K562 (cell line): ENCODE measurements at regions not wholly inside any gene's neighbourhood (a gene's known extent, or its start where the extent isn't known, plus 50 kb on each side); places are given as distances from the start of the nearest gene placed in this dataset.

Experiments used
- ATAC-seq: fragments of 200-7000 bp; cut with Tn5 transposase; 3 replicates; pipeline ENCODE4 v1.9.1; 2020; ENCODE audit warnings: moderate library complexity
- BruUV-seq: library from RNA; stranded (reverse); fragments of 400-500 nt; replicated peaks from 2 replicates; lab custom pipeline; 2021; lab: Mats Ljungman, UMichigan
- CTCF ChIA-PET: fragments of 300-600 bp; formaldehyde crosslinking; extraction: SDS; loops from one replicate; lab custom pipeline; 2021; ENCODE audit warnings: low intra/inter-chr PET ratio; lab: Yijun Ruan, JAX
- POLR2A ChIA-PET: fragments of 300-600, 350-650 bp; sonication (Branson Sonifier 250); formaldehyde crosslinking; extraction: SDS; loops from one replicate; lab custom pipeline; 2021; ENCODE audit warnings: antibody characterized with exemption, inconsistent platforms; lab: Yijun Ruan, JAX
- DNase-seq, 4 experiments: peaks; one replicate each; pipeline versions ENCODE4 v3.0.0 to v3.0.0-alpha.2; 2011 to 2018; ENCODE audit warnings: low spot score in 3 of 4, mixed read lengths in 3 of 4; ENCODE audit errors: extremely low read depth in 1 of 4
- FAIRE-seq: peaks from 2 replicates; lab custom pipeline; 2011; peaks lifted over from hg19 to GRCh38; lab: Jason Lieb, UNC
- H2AFZ ChIP-seq: 2 replicates; pipeline ENCODE4 v1.6.0; 2011; ENCODE audit warnings: low read depth, low read length, control low read depth, inconsistent platforms
- H3K27ac ChIP-seq: fragments of 200-600 bp; 3 replicates; pipeline ENCODE4 v1.8.0; 2011; ENCODE audit warnings: low read depth, mild to moderate bottlenecking, control low read depth, inconsistent platforms, low read length, moderate library complexity, mixed read lengths; ENCODE audit errors: extremely low read depth
- H3K27me3 ChIP-seq, 2 experiments: fragments of 300-600 bp in 1 of 2; 2 replicates in 1 of 2; 3 replicates in 1 of 2; pipeline versions ENCODE4 v1.6.0 to v1.8.0; 2011; ENCODE audit warnings: inconsistent platforms in 2 of 2, low read length in 2 of 2, mild to moderate bottlenecking in 1 of 2, mixed read lengths in 1 of 2, moderate library complexity in 1 of 2; ENCODE audit not compliant: control insufficient read depth in 2 of 2, insufficient read depth in 2 of 2
- H3K36me3 ChIP-seq: fragments of 300-600 bp; 3 replicates; pipeline ENCODE4 v1.8.0; 2011; ENCODE audit warnings: mild to moderate bottlenecking, low read length, inconsistent platforms; ENCODE audit not compliant: control insufficient read depth, insufficient read depth
- H3K4me1 ChIP-seq, 2 experiments: fragments of 200-600 bp in 1 of 2; replicated peaks in 1 of 2; 2 replicates in 1 of 2; 3 replicates in 1 of 2; pipeline versions ENCODE4 v1.5.1 to v1.8.0; 2011; ENCODE audit warnings: inconsistent platforms in 2 of 2, low read length in 2 of 2, mild to moderate bottlenecking in 1 of 2, mixed read lengths in 1 of 2, moderate library complexity in 1 of 2; ENCODE audit not compliant: control insufficient read depth in 2 of 2, insufficient read depth in 2 of 2
- H3K4me2 ChIP-seq: 2 replicates; pipeline ENCODE4 v1.6.1; 2011; ENCODE audit warnings: low read length, control low read depth, inconsistent platforms, mixed read lengths; ENCODE audit not compliant: insufficient read depth
- H3K4me3 ChIP-seq: fragments of 200-600 bp; sonication (generic), shearing (Covaris generic); 2 replicates; pipeline ENCODE4 v1.5.1; 2016; ENCODE audit warnings: control low read depth, inconsistent platforms
- H3K79me2 ChIP-seq: fragments of 200-600 bp; 3 replicates; pipeline ENCODE4 v1.8.0; 2011; ENCODE audit warnings: low read length, inconsistent platforms; ENCODE audit not compliant: control insufficient read depth, insufficient read depth
- H3K9ac ChIP-seq, 2 experiments: 2 replicates each; pipeline versions ENCODE4 v1.6.0 to v1.6.1; 2011; ENCODE audit warnings: low read depth in 2 of 2, low read length in 2 of 2, control low read depth in 1 of 2, inconsistent platforms in 1 of 2, mild to moderate bottlenecking in 1 of 2, mixed read lengths in 1 of 2; ENCODE audit not compliant: insufficient read depth in 1 of 2
- H3K9me1 ChIP-seq: one replicate; pipeline ENCODE4 v1.6.0; 2011; ENCODE audit warnings: inconsistent platforms, mild to moderate bottlenecking, low read length, moderate library complexity; ENCODE audit not compliant: control insufficient read depth, insufficient read depth
- H3K9me3 ChIP-seq: replicated peaks from 2 replicates; pipeline ENCODE4 v1.5.1; 2011; ENCODE audit warnings: low read depth, low read length, inconsistent platforms; ENCODE audit not compliant: control insufficient read depth, insufficient read depth
- H4K20me1 ChIP-seq: replicated peaks from 2 replicates; pipeline ENCODE4 v1.6.1; 2011; ENCODE audit warnings: low read length, inconsistent platforms, mixed read lengths; ENCODE audit not compliant: control insufficient read depth, insufficient read depth
- CUX1 ChIP-seq: fragments of 200-800 bp; sonication (Bioruptor generic); IDR thresholded peaks from 2 replicates; pipeline ENCODE4 v1.6.1; 2016; ENCODE audit warnings: missing genetic modification characterization, missing compliant biosample characterization
- EGR1 ChIP-seq: fragments of 450-650 bp; conservative IDR thresholded peaks from 2 replicates; pipeline ENCODE4 v1.6.1; 2017; ENCODE audit warnings: mild to moderate bottlenecking
- ESRRB ChIP-seq: fragments of 250-450 bp; sonication (Bioruptor Pico); IDR thresholded peaks from 2 replicates; pipeline ENCODE4 v1.5.0; 2020; ENCODE audit warnings: mild to moderate bottlenecking, moderate library complexity, borderline replicate concordance
- HMG20A ChIP-seq: fragments of 450-650 bp; formaldehyde crosslinking; conservative IDR thresholded peaks from 2 replicates; pipeline ENCODE4 v1.4.0; 2020; ENCODE audit warnings: mild to moderate bottlenecking, mixed read lengths
- RBM14 ChIP-seq: fragments of 200-400 bp; formaldehyde crosslinking; IDR thresholded peaks from 2 replicates; pipeline ENCODE4 v1.6.1; 2018; ENCODE audit warnings: low read depth, mild to moderate bottlenecking, low read length, moderate library complexity, borderline replicate concordance; ENCODE audit not compliant: insufficient read depth
- SMARCB1 ChIP-seq: IDR thresholded peaks from 2 replicates; pipeline ENCODE4 v1.6.1; 2011; ENCODE audit warnings: improper control_type of control experiment, low read depth; ENCODE audit not compliant: insufficient read length
- TSC22D4 ChIP-seq: fragments of 450-650 bp; IDR thresholded peaks from 2 replicates; pipeline ENCODE4 v1.6.1; 2016; ENCODE audit warnings: missing genetic modification characterization, missing biosample characterization, control low read depth
- ZNF592 ChIP-seq: fragments of 450-650 bp; IDR thresholded peaks from 2 replicates; pipeline ENCODE4 v1.6.1; 2017; ENCODE audit warnings: antibody characterized with exemption, mild to moderate bottlenecking
- WGBS: fragments of 100-300 bp; shearing (Covaris generic); methylation state at CpG from one replicate; pipeline ENCODE4 v1.1.6; 2016; ENCODE audit warnings: low coverage, mixed read lengths; ENCODE audit not compliant: insufficient coverage; ENCODE audit errors: missing lambda C conversion rate; 5-methylcytosine and 5-hydroxymethylcytosine counted together
- in situ Hi-C: fragments of 300-500 bp; cut with MboI; formaldehyde crosslinking; loops from 4 replicates; pipeline ENCODE4 v1.15.0; 2018; ENCODE audit warnings: inconsistent platforms, mixed read lengths
- intact Hi-C: fragments of 100-400 bp; cut with micrococcal nuclease; formaldehyde crosslinking; loops from 2 replicates; pipeline ENCODE4 v1.14.2; 2022

GRCh38 chr5:168059131-168059530, 232.3 kb upstream of the WWC1 start:
- Histone ChIP-seq H3K4me2 (no peak overlapping the region), H3K27ac (no peak overlapping the region), H2AFZ (no peak overlapping the region), H4K20me1 (no peaks in the 10 kb centered on the region), H3K4me1 (no peaks in the 10 kb centered on the region), H3K9me3 (no peaks in the 10 kb centered on the region), H3K27me3 (no peaks in the 10 kb centered on the region), H3K36me3 (no peaks in the 10 kb centered on the region), H3K4me3 (no peak overlapping the region), H3K79me2 (no peaks in the 10 kb centered on the region), H3K9ac (no peak overlapping the region), H3K9me1 (no peaks in the 10 kb centered on the region)
- DNase-seq, result no peak
- no TSS peak for BruUV-seq
- TF ChIP-seq CUX1 (CRISPR knock-in tag) (no peak), TSC22D4 (tag) (no peak), ZNF592 (no peak), HMG20A (CRISPR knock-in tag) (no peak), EGR1 (no peak), SMARCB1 (no peak), ESRRB (CRISPR knock-in tag) (no peak), RBM14 (no peak)
- in situ Hi-C loops (no loop called here), intact Hi-C loops (no loop called here)
- ATAC-seq, result no peak
- WGBS, result 0% methylated on average over 2 of the region's 2 CpGs
- no peak for FAIRE-seq
- ChIA-PET CTCF (no interaction called here), POLR2A (no interaction called here)
